Dermis blood vessel endothelial cell (primary cell): ENCODE measurements at regions not wholly inside any gene's neighbourhood (a gene's known extent, or its start where the extent isn't known, plus 50 kb on each side); places are given as distances from the start of the nearest gene placed in this dataset.

Experiments used
- DNase-seq: peaks from one replicate; pipeline ENCODE4 v3.0.0; 2010

DNA sequence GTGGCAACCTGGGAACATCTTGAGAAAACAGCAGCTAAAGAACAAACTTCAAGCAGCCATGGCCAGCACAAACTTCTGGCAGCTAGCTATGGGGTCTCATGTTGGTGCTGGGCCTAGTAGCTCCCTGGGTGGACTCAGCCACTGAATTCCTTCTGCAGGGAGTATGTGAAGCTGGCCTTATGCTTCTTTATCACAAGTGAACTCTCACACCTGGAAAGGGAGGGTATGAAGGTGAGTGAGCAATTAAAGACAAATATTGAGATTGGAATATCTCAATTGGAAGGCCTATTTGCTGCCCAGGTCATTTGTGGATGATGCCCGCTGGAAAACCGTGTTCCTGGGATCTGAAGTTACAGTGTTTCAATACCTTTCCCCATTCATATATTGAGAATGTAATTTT lies 153.3 kb upstream of the RPS6KA3 start:
- no peak for DNase-seq

DNA sequence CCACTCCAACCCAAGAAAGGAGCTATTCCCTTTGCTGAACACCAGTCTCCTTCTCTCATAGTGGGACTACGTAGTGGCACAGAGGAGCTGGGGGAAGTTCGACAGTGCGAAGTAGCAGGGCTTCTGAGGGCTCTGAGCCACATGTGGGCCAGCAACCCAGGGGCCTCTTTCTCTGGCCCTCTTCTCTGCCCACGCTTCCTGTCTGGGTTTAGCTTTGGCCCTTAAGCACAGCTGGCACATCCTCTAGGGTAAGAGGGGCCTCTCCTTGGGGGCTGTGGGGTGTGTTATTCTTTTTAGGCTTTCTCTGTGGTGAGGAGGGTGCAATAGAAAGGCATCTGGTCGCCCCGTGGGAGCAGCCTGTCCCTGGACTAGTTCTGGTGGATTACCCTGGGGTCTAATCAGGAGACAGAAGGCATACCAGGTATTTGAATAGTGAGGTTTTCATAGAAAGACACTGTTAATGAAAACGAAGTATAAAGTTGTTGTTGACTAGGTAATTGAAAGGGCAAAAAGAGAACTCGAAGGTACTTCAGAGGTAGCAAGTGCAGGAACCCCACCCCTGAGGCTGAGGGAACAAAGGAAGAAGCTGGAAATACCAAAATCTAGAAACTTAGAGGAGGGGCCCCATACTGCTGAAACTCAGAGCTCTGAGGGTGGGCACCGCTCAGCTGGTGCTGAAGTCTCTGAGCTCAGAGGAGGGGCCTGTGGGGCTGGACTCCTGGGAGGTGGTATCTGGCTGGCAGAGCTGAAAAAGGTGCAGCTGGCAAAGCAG lies 151.9 kb upstream of the RPS6KA3 start:
- DNase-seq, result no peak

DNA sequence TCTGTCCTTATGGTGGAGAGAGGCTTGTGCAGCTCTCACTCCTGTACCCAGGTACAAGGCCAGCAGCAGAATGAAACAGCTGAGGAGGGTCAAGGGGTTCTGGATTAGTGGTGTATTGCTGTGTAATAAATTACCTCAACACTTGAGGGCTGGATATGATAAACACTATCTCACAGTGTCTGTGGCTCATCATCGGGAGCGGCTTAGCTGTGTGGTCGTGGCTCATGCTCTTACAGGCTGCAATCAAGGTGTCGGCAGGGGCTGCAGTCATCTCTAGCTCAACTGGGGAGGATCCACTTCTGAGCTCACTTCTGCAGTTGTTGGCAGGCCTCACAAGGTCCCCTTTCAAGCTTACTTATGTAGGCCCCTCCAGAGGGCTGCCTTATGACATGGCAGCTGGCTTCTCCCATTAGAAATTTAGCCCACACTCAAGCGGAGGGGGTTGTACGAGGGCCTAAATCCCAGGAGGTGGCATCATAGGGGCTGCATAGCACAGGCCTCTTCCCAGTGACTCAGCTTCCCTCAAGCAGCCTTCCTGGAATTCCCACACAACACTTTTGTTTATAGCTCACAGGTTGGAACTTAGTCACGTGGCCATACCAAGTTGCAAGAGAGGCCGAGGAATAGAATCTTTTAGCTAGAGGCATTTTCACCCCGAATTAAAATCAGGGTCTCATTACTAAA lies 148.2 kb upstream of the RPS6KA3 start:
- DNase-seq, result no peak

DNA sequence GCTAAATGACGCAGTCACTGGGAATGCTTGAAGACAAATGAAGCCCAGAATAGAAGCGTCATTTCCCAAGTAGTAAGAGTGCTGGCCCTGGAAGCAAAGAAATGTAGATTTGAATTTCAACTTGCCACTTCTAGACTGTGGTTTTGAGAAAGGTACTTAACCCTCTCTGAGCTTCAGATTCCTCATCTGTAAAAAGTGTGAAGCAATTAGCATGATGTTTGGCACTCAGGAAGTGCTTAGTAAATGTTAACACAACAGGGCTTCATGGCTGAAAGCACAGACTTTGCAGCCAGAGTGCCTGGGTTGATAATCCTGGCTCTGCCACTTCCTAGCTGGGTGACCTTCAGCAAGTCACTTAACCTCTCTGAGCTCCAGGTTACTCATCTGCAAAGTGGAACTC lies 147.4 kb upstream of the RPS6KA3 start:
- no peak for DNase-seq

DNA sequence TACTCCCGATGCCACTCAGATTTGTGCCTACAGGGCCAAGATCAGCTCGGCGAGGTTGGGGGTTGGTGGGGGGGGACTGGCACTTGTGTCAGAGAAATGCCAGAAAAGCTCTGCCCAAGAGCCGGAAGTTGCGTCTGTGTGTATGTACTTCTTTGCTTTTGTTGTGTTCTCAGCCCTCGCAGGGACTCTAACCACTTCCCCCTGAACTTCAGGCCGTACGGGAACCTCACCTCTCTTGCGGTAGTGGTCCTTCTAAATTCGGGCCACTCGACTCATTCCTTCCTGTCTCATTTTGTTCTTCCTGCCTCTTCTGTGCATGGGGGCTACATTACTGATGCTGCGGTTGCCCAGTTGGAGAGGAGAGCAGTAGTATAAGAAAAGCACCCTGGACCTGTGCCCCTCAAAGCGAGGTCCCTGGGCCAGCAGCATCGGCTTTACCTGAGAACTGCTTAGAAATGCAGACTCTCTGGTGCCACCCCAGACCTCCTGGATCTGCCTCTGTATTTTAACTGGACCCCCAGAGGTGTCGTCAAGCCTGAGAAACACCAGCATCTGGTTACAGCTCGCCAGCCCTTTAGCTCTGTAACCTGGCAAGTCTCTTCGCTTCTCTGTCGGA lies 146.3 kb upstream of the RPS6KA3 start:
- DNase-seq, result no peak

DNA sequence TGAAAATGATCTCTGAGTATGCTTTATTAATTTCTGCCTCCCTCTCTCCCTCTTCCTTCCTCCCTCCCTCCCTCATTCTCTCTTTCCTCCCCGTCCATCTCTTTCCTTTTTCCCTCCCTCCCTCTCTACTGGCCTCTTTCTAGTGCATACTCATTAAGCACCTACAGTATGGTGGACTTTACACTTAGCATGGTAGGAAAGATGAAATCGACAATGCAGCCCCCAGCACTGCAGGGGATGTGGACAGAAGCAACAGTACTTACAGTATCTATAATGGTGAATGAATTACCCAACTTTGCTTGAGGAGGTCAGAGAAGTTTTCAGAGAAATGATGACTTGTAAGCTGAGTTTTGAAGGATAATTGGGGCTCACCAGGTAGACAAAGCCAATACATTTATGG lies 143.8 kb upstream of the RPS6KA3 start:
- DNase-seq, result no peak

DNA sequence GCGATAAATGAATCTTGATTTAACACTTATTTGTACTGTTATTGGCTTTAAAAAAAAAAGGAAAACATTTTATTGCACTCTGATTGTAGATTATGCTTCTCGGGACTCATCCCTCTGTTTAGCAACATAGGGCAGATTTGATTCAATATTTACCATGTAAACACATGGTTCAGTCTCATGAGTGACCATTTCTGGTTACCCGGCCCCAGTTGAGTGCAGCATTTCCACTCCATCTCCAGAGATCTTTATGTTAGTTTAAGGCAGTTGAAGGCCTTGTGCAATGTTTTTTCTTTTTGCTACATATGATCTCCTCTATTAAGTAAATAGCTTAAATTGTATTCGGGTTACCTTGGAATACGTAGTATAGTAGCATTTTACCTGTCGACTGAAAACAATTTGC lies 143.3 kb upstream of the RPS6KA3 start:
- no peak for DNase-seq

DNA sequence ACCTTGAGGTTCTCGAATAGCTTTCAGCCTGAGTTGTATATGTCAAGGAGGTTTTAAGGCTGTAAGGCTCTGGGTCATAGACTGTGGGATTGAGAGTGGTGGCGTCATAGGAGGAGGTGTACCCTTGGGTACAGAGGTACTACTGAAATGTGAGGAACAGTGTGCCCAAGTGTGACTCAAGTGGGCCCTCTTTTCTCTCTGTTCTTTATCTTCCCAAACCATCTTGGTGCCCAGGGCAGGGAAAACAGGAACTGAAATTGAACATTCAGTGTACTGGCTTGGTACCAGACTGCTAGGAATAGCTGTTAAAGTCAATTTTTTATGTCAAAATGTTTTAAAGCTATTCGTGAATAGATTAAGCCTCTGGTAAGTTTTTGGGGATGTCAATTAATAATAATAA lies 136.2 kb upstream of the RPS6KA3 start:
- no peak for DNase-seq

DNA sequence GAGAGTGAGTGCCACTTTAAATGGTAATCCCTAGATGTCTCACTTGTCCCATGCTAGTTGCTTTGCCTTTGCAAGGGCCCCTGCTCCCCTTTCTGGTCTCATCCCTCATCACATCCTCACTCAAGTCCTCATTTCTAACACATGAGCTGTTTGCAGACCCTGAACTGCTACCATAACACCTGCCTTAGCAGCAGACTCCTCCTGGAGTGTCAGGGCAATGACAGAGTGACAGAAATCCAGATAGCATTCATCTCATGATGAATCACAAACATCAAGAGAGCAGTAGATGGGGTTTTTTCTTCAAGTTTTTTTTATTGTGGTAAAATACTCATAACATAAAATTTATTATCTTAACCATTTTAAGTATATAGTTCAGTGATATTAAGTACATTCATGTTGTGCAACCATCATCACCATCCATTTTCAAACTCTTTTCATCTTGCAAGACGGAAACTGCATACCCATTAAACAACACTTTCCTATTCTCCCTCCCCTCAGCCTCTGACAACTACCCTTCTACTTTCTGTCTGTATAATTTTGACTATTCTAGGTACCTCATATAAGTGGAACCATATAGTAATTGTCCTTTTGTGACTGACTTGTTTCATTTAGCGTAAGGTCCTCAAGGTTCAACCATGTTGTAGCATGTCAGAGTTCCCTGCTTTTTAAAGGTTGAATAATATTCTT lies 133.2 kb upstream of the RPS6KA3 start:
- DNase-seq, result no peak

DNA sequence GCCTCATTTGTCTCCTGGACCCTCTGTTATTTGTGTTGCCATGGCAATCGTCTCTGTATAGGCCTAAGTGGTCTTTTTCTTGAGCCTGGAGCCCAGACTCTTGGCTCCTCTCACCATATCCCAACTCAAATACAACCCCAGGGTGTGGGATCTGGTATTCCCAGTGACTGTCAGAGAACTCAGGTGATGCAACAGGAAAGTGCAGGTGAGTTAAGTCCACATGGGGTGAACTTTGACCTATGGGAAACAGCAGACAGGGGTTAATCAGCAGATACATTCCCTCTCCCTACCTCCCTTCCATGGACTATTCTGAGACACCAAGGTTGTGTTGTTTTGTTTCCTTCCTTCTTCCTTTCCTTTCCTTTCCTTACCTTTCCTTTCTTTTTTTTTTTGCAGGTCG lies 130.9 kb upstream of the RPS6KA3 start:
- DNase-seq, result no peak

DNA sequence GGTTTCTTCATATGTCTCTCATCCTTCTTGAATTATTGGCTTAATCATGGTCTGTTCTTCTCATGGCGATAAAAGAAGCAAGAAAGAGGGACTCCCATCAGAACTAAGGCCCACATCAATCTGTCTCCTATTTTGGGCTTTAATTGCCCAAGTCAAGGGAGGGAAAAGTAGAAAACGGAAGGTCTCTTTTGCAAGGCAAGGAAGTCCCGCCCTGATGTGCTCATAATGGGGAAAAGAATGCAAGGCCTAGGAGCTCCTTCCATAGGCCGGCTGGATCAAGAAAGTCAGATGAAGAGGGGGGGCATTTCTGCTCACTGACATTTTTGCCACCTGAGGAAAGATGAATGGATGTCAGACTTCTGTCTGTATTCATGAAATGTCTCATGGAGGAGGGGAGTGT lies 127.7 kb upstream of the RPS6KA3 start:
- DNase-seq, result no peak

DNA sequence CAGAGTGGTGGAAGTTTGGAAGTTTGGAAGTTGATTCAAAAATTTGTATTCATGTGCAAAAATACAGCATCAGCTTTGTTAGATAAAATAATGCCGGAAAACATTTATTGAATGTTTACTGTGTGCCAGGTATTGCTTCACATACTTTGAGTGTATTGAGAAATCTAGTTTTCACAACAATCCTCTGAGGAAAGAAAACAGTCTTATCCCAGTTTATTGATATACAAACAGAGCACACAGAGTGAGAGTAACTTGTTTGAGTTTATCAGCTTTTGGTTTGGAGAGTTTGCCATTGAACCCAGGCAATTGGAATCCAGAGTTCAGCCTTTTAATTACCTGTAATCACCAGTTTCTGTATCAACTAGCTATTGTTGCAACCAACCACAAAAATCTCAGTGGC lies 127.2 kb upstream of the RPS6KA3 start:
- no peak for DNase-seq

DNA sequence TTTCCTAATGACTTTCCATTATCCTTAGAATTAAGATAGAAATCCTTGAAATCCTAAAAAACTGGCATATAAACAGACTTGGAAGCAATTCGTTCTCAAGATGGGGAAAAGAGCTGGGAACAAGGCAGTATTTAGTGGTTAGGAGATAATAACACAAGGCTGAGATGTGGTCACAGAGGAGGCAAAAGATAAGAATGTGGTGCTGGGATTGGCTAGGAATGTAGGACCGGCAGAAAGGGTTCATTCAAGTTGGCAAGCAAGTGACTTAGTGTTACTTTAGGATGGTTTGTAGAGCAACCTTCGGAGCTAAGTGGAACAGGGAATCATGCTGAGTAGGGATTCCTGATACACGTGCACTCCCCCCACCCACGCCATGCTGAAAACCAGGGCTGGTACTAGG lies 121.9 kb upstream of the RPS6KA3 start:
- no peak for DNase-seq

DNA sequence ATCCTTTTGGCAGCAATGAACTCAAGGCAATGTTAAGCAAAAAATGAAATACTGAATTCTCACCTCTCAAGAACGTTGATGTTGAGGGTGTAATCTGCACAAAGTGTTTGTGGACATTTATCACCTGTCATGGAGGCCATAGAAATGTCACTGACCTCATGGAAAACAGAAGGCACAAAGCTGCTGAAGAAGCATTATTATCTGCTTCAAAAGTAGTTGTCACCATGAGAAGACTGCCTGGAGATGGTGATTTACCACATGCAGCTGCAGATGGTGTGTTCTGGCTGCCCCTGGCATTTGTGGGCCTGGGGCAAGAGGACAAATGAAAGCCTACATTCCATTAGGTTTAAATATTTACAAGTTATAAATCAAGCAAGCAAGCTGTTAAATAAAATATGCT lies 116.8 kb upstream of the RPS6KA3 start:
- DNase-seq, result no peak

DNA sequence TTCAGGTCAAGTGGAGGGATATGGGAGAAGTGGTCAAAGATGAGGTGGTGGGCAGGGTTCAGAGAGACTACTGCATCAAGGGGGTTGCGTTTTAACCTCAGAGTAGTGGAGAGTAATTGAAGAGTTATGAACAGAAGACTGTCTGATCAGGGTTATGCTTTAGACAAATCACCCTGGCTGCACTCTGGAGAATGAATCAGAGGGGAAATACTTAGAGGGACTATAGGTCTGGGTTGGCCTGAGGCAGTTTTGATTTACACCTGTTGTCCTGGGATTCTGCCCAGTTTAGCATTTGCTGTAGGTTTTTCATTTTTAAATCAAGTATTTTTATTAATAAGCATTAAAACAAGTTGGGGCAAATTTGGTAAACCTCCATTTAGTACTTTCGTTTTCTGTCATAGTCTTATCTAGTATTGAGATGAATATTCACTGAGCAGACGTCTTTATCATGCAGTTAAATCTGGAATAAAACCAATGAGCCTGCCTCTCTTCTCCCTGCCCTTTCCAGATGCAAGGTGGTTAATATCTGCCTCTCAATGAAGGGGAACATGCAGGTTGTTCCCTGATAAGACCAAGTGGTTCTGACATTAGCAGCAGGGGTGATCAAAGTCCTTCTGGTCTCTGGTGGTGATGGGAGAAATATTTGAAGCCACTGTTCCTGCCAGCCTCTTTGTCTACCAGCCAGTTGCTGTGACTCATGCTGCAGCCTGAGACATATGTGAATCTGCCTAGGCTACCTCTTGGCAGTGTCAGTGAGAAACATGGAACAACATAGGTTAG lies 116.0 kb upstream of the RPS6KA3 start:
- no peak for DNase-seq

DNA sequence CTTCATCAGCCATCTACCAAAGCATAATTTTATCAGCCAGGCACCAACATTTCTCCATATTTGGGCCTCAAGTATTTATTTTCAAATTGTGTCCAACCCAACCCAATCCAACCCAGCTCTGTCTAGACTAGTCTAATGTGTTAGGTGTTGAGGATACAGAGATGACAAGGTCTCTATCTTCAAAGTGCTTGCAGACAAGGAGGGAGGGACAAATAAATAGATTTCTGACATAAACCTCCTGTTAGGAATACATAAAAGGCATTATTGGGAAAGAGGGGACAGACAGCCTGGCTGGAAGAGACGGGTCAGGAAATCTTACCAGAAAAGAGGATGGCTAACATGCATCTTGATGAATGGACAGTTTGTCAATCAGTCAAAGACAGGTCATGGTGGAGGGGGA lies 115.4 kb upstream of the RPS6KA3 start:
- no peak for DNase-seq

DNA sequence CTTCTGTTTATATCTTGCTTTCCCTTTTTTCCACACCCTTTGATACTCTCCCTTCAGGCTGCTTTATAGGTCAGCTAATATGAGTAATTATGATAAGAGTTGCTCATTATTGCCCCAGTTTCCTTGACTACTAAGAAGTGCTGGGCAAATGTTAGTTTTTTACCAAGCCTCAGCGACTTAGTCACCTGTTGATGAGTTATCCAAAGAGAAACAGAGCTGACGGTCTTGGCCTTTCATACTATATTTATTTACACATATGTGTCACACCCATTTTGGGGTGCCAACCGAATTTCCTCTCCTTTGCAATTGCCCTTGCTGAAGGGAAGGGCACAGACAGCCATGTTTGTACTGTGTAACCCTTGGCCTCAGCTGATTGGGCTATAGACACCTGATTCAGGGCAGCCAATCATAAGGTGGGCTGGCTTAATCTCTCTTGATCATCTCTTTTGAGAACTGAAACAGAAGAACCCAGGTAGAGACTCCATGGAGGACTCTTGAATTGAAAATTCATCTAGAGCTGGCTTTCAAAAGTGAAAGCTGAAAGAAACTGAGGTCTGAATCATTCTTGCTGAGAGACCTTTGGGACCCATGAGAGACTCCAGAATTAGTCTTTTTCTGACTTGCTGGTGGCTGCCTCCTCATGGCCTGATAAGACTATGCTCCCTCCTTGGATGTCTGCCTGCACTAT lies 111.7 kb upstream of the RPS6KA3 start:
- DNase-seq, result no peak

DNA sequence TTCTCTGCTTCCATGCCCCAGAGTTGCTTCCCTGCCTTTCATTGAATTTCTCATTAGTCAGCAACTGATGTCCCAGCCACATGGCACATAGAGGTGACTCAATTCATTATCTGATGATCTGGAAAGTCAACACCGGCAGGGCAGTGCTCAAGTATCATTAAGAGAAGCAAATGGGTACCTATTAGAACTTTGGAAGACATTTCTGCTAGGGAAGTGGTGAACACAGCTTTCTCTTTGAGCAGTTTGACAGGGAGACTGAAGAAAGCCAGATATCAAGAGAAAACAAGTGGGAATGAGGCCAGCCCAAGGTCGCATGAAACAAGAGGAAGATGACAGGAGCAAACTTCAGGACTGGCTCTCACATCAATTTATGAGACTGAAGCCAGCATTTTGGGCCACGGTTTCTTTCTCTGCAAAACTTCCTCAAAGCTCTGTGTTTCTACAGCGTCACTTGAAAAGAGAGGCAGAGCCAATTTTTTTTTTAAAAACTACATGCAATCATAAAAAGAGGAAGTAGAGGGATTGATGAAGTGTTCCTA lies 108.3 kb upstream of the RPS6KA3 start:
- DNase-seq, result no peak

DNA sequence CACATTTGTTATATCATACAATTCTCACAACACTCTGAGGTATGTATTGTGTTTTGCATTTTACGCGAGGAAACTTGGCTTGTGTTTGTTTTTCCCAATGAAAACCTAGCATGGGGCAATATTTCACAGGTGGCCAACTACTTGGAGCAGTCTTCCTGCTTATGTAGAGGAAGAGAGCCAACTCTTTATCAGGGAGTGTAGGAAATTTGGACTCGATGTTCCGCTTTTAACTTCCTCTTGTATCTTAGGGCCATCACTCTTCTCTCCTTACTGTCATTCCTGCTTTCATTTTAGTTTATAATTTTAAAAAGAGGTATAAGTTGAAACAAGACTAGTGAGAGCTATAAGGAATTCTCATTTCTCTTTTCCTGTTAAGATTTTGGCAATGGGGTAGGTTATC lies 107.7 kb upstream of the RPS6KA3 start:
- DNase-seq, result no peak

DNA sequence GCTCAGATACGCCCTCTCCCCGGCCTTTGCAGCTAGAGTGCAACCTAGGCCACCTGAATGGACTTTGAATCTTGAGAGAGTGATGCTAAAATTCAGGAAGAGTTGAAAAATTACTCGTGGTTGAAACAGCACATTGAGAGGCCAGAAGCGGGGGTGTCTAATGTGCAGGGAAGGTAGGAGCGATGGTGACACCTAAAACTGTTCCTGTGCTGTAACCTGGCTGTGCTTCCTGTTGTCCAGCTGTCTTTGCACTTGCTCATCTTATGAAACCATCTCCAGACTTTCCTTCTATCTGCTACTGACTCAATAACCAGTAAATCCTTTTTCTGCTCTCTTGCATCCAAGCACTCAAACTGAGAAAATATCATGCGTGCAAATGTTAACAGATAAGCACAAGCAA lies 106.4 kb upstream of the RPS6KA3 start:
- DNase-seq, result no peak

DNA sequence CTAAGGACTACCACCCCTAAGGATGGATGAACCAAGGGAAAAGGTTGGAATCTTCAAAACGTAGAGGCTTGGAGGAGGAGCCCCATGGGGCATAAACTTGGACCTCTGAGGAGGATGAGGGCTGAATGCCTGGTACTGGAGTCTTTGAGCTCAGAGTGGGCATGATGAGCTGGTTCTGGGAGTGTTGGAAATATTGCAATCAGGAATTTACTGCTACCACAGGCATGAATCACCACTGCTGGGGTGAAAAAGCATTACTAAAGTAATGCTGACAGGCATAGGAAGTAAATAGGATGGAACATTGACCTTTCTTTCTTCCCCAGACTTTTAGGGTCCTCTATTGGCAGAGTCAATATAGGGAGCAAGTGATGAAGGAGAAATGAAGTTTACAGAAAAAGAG lies 105.8 kb upstream of the RPS6KA3 start:
- no peak for DNase-seq

DNA sequence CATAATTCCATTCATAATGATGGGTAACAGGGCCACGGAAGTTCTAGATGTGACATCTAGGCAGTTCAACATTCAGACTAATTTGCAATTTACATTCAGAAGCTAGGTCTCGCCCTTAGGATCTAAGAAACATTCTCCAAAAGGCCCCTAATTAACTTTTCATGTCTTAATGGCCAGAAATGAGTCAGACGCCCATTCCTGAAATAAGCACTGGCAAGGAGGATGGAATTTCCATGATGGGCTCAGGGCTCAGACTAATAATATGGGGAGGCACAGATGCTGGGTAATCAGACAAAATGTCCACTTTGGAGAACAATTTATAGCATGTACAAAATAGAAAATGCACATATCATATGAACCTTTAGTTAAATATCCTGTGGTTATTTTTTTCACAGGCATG lies 102.8 kb upstream of the RPS6KA3 start:
- DNase-seq, result no peak
